ENCODE measurements at regions not wholly inside any gene's neighbourhood (a gene's known extent, or its start where the extent isn't known, plus 50 kb on each side); places are given as distances from the start of the nearest gene placed in this dataset.

DNA sequence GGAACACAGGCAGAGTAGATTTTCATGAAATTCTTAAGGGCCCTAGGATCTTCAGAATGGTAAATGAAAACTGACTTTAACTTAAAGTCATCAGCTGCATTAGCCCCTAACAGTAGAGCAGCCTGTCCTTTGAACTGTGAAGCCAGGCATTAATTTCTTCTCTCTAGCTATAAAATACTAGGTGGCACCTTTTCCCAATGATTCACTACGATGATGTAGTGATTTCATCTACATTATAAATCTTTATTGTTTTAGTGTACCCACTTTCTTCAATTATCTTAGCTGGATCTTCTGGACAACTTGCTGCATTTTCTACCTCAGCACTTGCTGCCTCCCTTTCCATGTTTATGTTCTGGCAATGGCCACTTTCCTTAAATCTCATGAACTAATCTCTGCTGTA is 290.5 kb downstream of the NOL4 start:
- no peak for TF ChIP-seq ZFX (IDR thresholded peaks at IDR 0.05)
- TF ChIP-seq, protein P1, sequence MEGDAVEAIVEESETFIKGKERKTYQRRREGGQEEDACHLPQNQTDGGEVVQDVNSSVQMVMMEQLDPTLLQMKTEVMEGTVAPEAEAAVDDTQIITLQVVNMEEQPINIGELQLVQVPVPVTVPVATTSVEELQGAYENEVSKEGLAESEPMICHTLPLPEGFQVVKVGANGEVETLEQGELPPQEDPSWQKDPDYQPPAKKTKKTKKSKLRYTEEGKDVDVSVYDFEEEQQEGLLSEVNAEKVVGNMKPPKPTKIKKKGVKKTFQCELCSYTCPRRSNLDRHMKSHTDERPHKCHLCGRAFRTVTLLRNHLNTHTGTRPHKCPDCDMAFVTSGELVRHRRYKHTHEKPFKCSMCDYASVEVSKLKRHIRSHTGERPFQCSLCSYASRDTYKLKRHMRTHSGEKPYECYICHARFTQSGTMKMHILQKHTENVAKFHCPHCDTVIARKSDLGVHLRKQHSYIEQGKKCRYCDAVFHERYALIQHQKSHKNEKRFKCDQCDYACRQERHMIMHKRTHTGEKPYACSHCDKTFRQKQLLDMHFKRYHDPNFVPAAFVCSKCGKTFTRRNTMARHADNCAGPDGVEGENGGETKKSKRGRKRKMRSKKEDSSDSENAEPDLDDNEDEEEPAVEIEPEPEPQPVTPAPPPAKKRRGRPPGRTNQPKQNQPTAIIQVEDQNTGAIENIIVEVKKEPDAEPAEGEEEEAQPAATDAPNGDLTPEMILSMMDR (conservative IDR thresholded peaks at IDR 0.05): no peak
- no peak overlapping the region for H3K27ac ChIP-seq

DNA sequence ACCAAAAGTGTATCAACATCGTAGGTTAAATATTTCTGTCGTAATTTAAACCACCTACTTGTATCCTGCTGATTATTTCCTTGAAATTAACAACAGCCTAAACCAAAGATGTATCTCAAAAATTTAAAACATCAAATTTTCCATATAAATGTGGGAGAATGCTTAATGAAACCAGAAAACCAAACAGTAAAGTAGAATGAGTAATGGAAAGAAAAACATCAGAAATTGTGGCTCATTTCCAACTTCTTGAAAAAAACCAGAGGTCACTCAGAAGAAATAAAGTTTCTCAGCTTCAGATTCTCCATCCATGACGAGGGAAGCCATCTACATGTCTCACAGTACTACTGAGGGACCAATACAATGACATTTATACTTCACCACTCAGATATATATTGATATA is 296.5 kb downstream of the NOL4 start:
- TF ChIP-seq, protein P1 (conservative IDR thresholded peaks at IDR 0.05): no peak
- no peak for TF ChIP-seq ZFX (IDR thresholded peaks at IDR 0.05)
- H3K27ac ChIP-seq: no peak overlapping the region

DNA sequence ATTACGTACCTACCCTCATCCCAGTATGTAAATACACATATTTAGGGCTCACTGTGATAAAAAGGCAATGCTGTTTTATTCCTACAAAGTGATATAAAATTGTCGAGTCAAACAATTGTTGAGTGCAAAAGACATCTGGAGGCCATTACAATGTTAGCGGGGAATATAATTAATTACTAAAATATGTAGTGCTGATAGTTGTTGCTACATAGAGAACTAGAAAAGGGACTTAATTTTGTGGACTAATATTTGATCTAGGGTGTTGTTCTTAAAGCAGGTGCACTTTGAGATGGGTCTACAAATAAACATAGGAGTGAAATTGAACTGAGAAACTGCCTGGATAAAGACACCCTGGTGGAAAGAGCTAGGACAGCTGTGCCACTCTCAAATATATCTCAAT is 300.1 kb downstream of the NOL4 start:
- H3K27ac ChIP-seq: no peak overlapping the region
- TF ChIP-seq, protein P1 (conservative IDR thresholded peaks at IDR 0.05): no peak
- no peak for TF ChIP-seq ZFX (IDR thresholded peaks at IDR 0.05)

DNA sequence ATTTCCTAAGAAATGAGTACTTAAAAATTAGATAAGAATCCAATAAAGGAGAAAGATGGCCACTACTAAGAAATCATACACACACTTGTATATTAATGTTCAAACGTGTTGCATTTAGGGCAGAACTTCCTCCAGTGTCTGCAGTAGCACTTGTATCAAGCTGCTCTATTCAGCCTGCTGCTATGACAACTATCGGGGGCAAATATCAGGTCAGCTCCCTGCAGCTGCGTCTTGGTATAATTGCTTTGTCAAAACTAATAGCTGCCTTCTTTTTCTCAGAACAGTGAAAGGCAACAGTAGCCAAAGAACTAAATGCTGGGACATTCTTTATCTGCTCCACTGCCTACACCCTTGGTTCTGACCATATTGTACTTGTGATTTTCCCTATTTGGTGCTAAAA is 300.7 kb downstream of the NOL4 start:
- no peak overlapping the region for H3K27ac ChIP-seq
- TF ChIP-seq, protein P1 (conservative IDR thresholded peaks at IDR 0.05): no peak
- no peak for TF ChIP-seq ZFX (IDR thresholded peaks at IDR 0.05)

DNA sequence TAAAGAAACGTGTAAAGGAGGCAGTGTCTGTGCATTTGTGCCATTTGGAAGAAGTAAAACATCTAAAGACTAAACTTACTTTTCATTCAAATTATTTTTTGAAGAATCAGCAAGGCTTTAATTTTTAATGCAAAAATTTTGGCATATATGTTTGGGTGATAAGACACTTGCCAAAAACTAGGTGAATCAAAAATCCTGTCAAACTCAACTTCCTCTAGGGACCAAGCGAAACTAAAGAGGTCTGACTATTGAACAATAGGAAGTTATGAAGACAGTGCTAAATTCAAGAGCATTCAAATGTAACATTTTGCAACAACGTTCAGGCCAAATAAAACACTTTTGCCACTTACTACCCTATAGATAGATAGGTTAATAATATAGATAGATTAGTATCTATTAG is 306.1 kb downstream of the NOL4 start:
- no peak overlapping the region for H3K27ac ChIP-seq
- TF ChIP-seq, protein P1 (conservative IDR thresholded peaks at IDR 0.05): no peak
- TF ChIP-seq ZFX (IDR thresholded peaks at IDR 0.05): no peak

DNA sequence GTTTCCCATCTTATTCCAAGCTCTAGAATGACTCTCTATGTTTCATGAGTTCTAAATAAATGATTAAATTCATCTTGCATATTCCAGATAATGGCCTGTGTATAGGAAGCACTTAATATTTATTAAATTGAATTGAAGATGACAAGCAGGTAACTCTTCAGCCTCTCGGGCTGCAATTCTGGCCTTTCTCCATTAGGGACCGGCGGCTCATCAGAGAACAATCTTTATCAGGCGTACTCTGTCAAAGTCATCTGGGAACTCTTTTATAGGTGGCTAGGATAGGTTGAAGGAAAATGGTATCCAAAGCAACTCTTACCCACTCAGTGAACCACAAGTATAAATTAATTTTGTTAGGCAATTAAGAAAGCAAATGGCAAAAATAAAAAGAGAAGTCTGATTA is 308.5 kb downstream of the NOL4 start:
- no peak for TF ChIP-seq ZFX (IDR thresholded peaks at IDR 0.05)
- TF ChIP-seq, protein P1 (conservative IDR thresholded peaks at IDR 0.05): peak; percentile 16
- H3K27ac ChIP-seq: no peak overlapping the region

DNA sequence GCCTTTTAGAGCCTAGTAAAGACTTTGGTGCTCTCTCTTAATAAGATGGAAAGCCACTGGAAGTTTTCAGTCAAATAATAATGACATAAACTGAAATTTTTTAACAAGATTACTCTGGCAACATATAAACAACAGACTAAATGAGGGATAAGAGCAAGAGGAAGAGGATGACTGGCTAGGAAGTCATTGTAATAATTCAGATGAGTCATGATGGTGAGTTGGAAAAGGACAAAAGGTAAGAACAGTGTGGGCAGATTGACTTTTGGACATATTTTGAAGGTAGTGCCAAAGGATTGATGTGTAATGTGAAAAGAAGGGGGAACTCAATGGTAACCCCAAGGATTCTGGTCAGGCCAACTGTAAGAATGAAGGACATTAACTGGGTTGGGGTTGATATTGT is 310.3 kb downstream of the NOL4 start:
- H3K27ac ChIP-seq: no peak overlapping the region
- TF ChIP-seq, protein P1 (conservative IDR thresholded peaks at IDR 0.05): no peak
- no peak for TF ChIP-seq ZFX (IDR thresholded peaks at IDR 0.05)
